Stimulated activated CD8-positive, alpha-beta memory T cell treated with anti-CD3 and anti-CD28 coated beads, Interleukin-15, amount 100 ng/mL, for 48 hours (primary cell): ENCODE measurements at regions not wholly inside any gene's neighbourhood (a gene's known extent, or its start where the extent isn't known, plus 50 kb on each side); places are given as distances from the start of the nearest gene placed in this dataset.

Experiments used
- DNase-seq, 2 donors: peaks; one replicate each; pipeline ENCODE4 v3.0.0-alpha.2; 2020; ENCODE audit warnings: low read depth in 2 of 2

DNA sequence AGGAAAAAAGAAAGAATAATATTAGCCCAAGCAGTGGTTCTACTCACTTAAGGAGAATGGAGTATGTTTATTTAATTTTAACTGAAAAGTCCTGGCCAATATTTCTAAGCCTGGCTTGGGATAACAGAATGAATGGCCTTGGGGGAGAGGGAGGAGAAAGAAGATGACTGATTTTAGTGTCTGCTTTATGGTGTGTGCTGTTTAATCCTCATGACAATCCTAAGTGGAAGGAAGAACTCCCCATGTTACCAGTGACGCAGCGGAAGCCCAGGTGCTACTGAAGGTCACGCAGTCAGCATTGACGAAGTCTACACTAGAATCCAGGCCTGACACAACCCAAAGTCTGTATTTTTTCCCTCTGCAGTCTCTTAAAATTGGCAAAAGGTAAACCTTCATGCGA lies 50.5 kb downstream of the PALM2AKAP2 start:
- DNase-seq = no peak

DNA sequence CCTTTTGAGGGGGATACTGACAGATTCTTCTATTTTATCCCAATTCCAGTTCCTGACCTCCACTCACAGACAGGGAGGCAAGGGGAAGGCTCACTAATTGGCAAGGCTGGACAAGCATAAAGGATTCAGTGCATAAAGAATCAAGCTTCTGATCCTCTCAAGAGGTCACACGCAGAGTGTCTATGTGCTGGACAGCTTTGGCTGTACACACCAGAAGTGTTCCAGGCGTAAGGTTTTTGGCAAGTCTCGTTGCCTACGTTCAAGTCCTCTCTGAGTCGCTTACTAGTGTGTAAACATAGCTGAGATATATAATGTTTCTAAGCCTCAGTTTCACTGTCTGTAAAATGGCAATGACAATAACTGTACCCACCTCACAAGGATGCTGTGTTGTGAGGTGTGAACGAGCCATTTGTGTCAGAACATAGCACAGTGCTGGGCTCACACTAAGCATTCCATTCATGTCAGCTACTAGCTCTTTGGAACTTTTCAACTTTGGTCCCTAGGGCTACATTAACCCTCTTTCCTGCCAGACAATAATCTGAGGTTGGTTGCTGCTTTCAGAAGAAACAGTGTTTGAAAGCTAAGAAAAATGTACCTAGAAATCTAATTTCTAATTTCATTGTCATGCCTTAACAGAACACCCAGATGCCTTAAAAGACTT lies 52.1 kb downstream of the PALM2AKAP2 start:
- no peak for DNase-seq

DNA sequence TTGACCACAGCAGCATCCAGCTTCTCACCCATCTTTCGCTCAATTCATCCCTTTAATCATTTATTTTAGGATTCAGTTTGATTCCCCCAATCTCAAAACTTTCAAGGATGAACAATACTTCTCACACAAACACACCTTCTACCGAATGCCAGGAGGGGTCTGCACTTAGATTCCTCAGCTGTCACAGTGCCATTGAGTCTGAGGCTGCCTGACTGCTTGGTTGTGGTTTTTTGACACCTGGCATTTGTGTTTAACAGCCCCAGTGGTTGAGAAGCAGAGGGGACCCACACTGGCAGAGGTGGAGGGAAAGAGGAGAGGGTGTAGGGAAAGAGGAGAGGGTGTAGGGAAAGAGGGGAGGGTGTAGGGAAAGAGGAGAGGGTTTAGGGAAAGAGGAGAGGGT lies 54.9 kb downstream of the PALM2AKAP2 start:
- no peak for DNase-seq

DNA sequence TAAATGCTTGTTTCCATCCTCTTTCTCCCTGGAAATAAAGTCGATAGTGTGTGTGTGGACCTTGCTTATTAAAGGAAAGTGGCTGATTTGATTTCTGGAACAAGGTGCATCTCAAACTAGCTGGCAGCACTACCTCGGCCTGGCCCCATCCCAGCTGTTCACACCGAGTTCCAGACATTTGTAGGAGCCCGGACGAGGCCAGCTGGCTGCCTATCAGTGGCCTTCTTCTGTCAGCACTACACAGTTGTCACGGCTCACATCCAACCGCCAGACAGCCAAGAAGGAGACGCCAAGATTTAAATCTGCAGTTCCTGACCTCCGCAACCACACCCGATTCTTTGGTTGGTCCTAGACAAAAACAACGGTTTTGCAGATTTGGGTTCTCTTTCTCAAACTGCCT lies 63.6 kb downstream of the PALM2AKAP2 start:
- no peak for DNase-seq

DNA sequence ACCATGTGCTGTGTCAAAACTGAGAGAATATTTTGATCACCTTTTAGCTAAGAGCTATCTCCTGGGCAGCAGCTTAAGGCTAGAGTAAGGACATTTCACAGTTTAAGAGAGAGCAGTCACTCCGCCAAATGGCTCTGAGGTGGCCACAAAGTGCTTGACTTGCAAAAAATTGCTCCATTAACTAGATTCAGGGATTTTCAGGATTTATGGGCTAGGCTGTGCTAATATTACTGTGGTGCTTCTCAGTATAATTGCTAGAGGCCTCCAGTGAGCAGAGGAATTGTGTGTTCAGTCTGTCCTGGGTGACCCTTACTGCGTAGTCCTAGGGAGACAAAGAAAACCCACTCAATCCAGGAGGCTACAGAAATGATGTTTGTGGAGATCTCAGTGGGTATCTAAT lies 65.2 kb downstream of the PALM2AKAP2 start:
- no peak for DNase-seq

DNA sequence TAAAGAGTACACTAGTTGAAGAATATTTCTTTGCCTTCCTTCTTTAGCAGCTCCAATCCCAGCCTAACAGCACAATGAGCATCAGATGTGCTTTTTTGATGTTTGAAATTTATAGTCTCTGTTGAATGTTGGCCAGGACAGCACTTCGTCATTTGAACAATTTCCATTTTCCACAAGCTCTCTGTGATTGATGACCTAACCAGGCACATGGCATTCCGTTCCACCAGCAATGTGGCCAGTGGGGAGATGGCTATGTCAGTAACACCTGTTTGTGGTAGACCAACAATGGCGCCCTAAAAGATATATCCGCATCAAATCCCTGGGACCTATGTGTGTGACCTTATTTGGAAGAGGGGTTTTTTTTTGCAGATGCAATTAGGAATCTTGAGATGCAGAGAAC lies 66.8 kb downstream of the PALM2AKAP2 start:
- no peak for DNase-seq

DNA sequence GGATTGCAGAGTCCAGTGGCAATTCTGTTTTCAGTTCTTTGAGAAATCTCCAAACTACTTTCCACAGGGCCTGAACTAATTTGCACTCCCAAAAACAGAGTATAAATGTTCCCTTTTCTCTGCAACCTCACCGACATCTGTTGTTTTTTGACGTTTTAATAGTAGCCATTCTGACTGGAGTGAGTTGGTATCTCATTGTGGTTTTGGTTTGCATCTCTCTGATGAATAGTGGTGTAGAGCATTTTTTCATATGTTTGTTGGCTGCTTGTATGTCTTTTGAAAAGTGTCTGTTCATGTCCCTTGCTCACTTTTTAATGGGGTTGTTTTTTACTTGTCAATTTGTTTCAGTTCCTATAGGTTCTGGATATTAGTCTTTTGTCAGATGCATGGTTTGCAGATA lies 72.6 kb downstream of the PALM2AKAP2 start:
- no peak for DNase-seq

DNA sequence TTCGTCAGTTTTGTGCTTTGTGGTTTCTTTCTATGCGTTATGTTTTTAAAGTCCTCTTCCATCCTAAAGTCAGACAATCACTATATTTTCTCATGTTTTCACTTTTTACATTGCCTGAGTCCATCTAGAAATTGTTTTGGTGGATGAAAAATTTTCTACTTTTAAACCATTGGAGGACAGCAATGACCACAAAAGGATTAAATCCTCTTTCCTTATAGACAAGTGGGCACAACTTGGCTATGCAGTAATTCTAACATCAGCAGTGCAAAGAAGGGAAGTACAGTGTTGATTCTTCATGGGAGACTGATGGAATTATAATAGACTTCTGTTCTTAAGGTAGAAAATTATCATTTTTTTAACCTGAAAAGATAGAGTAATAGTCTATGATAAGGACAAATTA lies 75.5 kb downstream of the PALM2AKAP2 start:
- DNase-seq = no peak

DNA sequence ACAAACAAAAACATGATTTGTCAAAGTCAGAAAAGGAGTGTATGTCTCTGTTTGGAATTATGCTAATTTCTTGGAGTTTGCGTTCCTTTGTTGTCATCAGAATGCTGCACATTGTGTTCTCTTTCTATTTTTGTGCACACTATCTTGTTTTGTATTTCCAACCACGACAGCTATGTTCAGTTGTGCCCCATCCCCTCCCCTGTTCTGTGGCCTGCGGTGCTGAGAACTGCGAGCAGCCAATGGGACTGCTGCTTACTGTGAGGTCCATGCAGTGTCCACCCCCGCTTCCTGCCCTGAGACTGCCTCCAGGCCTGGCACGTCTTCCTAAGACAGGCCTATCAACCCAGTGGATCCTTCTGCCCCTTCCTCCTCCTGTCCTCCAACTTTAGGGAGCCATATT lies 76.8 kb downstream of the PALM2AKAP2 start:
- no peak for DNase-seq

DNA sequence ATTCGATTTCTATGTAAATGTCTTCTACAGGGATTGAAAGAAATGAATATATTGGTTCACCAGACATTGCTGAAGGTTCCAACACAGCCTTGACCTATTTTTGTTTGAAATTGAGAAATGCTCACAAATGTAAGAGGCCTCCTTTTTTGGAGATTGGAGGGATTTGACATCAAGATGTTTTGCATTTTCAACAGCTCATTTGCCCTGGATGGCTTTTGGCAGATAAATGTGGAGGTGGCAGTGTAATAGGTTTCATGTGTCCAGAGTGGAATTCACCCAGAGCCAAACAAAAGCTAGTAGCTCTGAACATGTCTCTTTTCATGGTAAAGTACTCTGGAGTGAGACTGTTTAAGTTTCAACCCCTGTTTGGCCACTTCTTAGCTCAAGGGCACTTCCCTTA lies 77.3 kb downstream of the PALM2AKAP2 start:
- no peak for DNase-seq

DNA sequence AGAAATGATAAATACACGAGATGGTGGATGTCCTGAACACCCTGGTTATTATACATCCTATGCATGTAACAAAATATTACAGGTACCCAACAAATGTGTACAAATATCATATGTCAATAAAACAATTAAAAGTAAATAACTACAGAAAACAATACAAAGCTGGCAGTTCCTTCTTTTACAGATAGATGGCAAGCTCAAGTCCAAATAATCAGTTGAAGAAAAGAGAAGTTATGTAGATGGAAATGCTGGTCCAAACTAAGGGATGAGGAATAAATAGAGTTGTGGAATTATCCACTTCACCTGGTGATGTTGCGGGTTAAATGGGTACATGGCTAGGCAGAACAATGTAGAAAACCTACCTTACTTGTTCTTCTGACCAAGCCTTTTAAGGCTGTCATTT lies 79.4 kb downstream of the PALM2AKAP2 start:
- DNase-seq = no peak

DNA sequence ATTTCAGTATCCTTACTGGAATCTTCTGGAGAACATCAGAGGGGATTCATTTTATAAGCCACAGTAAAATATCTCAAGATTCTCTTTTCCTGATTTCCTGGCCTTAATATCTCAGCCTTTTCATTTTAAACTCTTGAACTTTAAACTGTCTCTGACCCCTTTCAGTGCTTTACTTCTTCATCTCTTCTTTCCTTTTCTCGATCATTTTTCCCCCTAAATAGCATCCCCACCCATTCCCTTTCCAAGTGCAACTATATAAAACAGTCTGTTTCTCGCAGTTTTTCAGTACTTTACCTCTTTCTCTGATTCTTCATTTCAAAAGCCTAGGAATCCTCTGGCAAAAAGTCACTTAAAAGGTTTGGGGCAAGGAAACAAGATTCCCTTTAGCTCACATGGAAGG lies 80.5 kb downstream of the PALM2AKAP2 start:
- DNase-seq = no peak

DNA sequence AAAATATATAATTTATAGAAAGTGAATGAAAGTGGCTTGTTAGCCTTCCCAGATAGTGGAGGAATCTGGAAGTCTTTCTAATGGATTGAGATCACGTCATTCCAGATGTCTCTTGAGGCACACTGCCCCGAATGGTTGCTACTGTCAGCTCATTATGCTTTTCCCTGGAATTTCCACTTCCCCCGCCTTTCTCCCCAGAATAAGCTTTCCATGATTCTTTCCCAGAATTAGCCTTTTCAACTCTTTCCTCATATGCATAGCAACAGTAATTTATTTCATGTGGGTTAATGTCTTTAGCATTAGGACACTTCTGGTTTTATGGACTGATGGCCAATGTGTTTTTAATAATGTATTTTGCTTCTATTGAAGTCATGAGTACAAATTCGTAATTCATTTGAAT lies 81.5 kb downstream of the PALM2AKAP2 start:
- no peak for DNase-seq

DNA sequence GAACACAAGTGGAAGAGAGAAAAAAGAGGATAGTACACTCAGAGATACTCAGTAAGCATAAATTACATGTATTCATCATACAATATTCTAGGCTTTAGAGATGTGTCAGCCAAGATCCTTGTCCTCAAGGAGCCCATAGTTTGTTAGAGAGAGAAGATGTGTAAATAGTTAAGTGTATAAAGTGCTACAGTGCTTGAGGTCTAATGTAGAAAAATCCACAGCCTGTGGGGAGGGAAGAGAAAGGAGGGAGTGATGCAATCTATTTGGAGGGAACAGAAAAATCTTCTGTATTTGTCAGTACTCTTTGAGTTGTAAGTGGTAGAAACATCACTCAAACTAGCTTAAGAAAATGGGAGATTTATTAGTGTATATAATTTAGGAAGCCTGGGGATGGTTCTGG lies 81.9 kb downstream of the PALM2AKAP2 start:
- no peak for DNase-seq

DNA sequence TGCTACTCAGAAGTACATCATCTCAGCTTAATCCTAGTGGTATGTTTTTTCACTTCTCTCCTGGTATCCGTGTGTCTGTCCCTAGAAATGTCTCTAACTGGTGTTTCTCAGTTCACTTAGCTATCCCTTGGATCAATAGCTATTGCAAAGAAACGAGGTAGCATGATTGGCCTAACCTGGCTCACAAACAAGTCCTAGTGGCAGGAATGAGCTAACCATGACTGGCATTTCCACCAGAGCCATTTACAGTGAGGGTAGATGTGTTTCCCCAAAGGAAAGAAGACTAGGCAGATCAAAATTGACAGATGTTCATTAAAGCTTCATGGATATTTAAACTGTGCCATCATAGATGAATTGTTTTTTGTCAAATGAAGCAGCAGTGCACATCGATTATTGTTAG lies 82.5 kb downstream of the PALM2AKAP2 start:
- DNase-seq = no peak

DNA sequence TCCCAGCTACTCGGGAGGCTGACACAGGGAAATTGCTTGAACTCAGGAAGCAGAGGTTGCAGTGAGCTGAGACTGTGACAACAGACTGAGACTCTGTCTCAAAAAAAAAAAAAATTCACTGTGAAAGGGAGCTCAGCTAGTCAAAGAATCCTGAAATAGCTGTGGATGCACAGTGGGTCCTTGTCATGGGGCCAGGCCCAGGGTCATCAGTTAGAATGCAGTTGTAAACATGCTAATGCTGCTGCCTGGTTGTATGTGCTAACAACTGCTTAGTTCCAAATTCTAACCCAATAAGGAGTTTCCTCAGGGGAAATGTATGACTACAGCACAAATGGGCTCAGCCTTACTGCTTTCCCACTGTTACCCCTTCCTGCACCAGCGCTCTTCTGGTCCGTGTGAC lies 84.0 kb downstream of the PALM2AKAP2 start:
- DNase-seq = no peak

DNA sequence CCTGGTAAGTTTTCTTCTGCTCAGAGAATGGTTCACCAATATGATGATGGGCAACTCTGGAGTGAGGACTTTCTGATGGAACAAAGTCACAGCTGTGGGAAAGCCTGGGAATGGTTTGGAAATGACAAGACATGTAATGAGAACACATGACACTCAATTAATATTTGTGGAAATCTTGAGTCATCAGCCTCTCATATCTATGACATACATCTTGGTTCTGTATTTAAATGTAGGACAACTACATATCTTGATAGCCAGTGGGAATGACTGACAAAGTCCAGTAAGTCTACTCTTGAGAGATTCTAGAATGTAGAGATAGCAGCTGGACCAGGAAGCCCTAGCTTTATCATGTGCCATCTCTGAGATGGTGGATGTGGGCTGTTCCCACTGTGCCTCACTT lies 85.5 kb downstream of the PALM2AKAP2 start:
- DNase-seq = no peak

DNA sequence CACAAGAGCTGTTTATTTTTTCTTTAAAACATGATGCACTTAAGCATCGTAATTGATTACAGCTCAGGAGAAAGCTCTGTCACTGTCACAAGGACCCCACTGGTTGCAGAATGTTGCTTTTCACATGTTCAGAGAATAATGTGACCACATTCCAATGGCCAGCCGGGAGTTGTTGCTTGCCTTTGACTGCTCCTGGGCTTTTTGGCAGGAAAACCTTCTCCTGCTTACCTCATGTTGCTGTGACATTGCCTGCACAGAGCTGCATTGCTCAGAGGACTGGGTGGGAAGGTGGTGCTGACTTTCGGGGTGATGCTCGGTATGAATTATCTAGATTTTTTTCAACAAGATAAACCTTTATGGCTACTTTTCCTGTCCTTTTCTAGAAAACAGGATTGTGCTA lies 88.2 kb downstream of the PALM2AKAP2 start:
- no peak for DNase-seq

DNA sequence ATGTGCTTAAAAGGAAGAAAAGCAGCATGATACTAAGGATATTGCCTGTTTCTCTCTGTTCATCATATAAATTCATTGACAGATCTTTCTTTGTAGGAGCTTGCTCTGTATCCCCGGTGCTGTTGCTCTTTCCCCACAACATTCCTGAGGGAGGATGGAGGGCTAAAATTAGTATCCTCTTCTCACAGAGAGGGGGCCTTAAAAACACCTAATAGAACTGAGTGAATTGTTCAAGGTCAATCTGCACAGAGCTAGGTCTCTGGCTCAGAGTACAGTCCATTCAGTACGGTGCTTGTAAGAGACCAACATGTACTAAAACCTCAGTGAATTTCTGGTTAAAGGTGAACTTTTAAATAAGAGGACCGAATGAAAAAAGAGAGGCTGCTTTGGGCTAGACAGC lies 88.7 kb downstream of the PALM2AKAP2 start:
- no peak for DNase-seq

DNA sequence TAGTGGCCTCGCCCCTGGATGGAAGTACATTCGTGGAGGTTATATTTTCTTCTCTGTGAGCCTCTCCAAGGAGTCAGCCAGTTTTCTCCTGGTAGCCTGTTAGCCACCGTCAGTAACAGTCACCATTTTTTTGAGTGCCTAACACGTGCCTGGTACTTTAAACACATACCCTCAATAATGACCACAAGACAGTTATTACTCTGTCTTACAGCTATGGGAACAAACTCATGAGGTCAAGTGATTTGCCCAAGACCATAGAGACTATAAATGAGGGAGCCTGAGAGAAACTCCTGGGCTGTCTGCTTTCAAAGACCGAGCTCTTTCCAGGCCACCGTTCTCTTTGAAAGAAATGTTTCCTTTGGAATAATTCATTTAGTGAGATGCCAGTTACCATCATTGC lies 90.4 kb downstream of the PALM2AKAP2 start:
- DNase-seq = no peak

DNA sequence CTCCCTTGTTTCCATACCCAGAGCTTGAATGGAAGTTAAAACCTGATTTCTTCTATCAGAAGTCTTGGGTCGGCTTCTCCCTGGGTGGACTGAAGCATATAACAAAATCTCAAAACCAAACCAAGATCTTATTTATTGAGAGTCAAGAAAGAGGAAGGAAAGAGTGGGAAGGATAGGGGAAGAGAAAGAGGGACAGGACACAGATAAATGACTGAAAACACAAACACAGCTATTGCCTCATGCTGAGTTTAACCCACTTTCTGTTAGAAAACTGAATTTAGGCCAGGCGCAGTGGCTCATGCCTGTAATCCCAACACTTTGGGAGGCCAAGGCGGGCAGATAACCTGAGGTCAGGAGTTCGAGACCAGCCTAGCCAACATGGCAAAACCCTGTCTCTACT lies 92.9 kb downstream of the PALM2AKAP2 start:
- no peak for DNase-seq

DNA sequence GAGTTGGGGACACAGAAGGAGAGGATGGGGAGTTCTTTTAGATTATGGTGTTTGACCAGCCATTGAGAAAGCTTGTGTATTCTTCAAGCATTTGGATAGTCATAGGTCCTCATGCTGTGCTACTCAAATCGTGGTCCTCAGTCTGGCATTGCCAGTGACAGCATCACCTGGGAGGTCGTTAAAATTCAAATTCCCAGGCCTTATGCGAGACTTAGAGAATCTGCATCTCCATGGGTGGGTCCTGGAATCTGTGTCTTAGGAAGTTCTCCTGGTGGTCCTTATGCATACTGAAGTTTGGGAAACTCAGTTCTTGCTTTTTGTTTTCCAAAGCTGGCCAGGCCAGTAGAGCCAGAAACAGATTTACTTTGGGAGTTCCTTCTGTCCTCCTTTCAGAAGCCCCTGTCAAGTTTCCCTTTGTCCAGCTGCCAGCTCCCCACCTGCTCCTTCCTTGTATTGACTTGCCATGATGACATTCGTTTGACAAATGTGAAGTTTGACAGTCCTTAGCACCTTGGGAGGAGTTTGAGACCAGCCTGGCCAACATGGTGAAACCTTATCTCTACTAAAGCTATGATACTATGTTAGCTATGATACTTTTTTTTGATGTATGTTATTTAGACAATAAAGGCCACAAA lies 95.6 kb downstream of the PALM2AKAP2 start:
- DNase-seq = no peak

DNA sequence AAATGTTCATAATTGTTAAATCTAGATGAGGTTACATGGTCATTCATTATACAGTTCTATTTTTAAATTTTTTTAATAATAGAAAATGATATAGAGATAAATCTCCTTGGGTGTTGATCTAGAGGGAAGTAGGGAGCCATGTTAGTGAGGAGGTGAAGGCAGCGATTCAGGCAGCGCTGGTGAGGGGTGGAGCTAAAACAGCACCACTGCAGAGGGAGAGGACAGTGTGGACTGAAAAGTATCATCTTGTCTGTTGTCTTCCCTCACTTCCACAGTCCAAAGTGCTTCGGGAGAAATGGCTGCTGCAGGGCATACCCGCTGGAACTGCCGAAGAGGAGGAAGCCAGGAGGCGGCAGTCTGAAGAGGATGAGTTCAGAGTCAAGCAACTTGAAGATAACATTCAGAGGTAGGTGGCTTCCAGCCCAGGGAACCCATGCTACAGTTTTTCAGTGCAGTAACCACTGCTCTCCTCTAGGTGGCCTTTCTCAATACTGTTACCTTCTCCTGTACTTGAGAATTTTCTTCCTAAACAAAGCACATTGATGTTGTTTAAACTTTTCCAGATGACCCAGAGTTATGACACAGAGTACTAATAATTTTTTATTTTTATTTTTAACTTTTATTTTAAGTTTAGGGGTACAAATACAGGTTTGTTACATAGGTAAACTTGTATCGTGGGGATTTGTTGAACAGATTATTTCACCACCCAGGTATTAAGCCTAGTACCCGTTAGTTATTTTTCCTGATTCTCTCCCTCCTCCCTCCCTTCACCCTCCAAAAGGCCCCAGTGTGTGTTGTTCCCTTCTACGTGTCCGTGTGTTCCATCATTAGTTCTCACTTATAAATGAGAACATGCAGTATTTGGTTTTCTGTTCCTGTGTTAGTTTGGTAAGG lies 100.5 kb downstream of the PALM2AKAP2 start:
- no peak for DNase-seq
